Sigmoid colon (tissue), 6 donors: ENCODE measurements at regions not wholly inside any gene's neighbourhood (a gene's known extent, or its start where the extent isn't known, plus 50 kb on each side); places are given as distances from the start of the nearest gene placed in this dataset.

Experiments
- DNase-seq: peaks from one replicate; pipeline ENCODE4 v3.0.0-alpha.2; 2019
- H3K27ac ChIP-seq, 4 donors: fragments of 200-600 bp; sonication (generic); one replicate each; pipeline ENCODE4 v1.5.1; 2016 to 2019; ENCODE audit warnings: mild to moderate bottlenecking in 1 of 4
- H3K27me3 ChIP-seq, 3 donors: fragments of 200-600 bp; sonication (generic); one replicate each; pipeline ENCODE4 v1.5.1; 2019; ENCODE audit warnings: mild to moderate bottlenecking in 1 of 3
- H3K36me3 ChIP-seq, 4 donors: fragments of 200-600 bp; sonication (generic); one replicate each; pipeline ENCODE4 v1.5.1; 2016 to 2019
- H3K4me1 ChIP-seq, 4 donors: fragments of 200-600 bp; sonication (generic); one replicate each; pipeline ENCODE4 v1.5.1; 2017 to 2019
- H3K4me3 ChIP-seq, 4 donors: fragments of 200-600 bp; sonication (generic); one replicate each; pipeline ENCODE4 v1.5.1; 2017 to 2019; ENCODE audit warnings: mild to moderate bottlenecking in 2 of 4, moderate library complexity in 1 of 4
- H3K9me3 ChIP-seq, 4 donors: fragments of 200-600 bp in 3 of 4; sonication (generic) in 3 of 4; one replicate each; pipeline versions ENCODE4 v1.5.1 to v1.6.1; 2013 to 2019
- EP300 ChIP-seq, 4 donors: sonication (generic); formaldehyde crosslinking; IDR thresholded peaks; one replicate each; pipeline ENCODE4 v1.6.1; 2017; ENCODE audit warnings: antibody characterized with exemption in 4 of 4
- POLR2A ChIP-seq, 2 donors: fragments of 450-650 bp; IDR thresholded peaks; one replicate each; pipeline ENCODE4 v1.6.1; 2016; ENCODE audit warnings: antibody characterized with exemption in 2 of 2, mild to moderate bottlenecking in 2 of 2, moderate library complexity in 2 of 2
- POLR2AphosphoS5 ChIP-seq, 4 donors: sonication (generic); formaldehyde crosslinking; IDR thresholded peaks; one replicate each; pipeline ENCODE4 v1.6.1; 2017; ENCODE audit warnings: antibody characterized with exemption in 4 of 4
- WGBS, 2 donors: extraction: QIAGEN DNeasy Blood & Tissue Kit; methylation state at CpG; one replicate each; pipeline ENCODE4 v1.1.7; 2013; 5-methylcytosine and 5-hydroxymethylcytosine counted together
- intact Hi-C: fragments of 100-400 bp; cut with DNase I; formaldehyde crosslinking; loops from one replicate; pipeline ENCODE4 v1.15.1; 2023
- TF ChIP-seq, protein P1 (sequence below), 4 experiments: fragments of 450-650 bp in 3 of 4; fragments of 200-600 bp in 1 of 4; IDR thresholded peaks; one replicate each; pipeline ENCODE4 v1.5.1; 2016 to 2019; ENCODE audit warnings: antibody characterized with exemption in 4 of 4, mild to moderate bottlenecking in 3 of 4, moderate library complexity in 2 of 4
- donor health status: healthy with polysubstance abuse.
- donor health status: healthy.

- Histone ChIP-seq H3K27ac (peak overlapping the region in 1 of 4 donors; percentile 19), H3K36me3 (no peaks in the 10 kb centered on the region), H3K4me1 (peaks cover 0 to 12% (median 0%) of the 10 kb centered on the region in 4 donors), H3K9me3 (no peaks in the 10 kb centered on the region), H3K4me3 (no peak overlapping the region), H3K27me3 (no peaks in the 10 kb centered on the region)
- DNase-seq = no peak
- WGBS, 2 donors = 64 to 71% methylated on average over 1 of the region's 1 CpG
- intact Hi-C loops = no loop called here
- TF ChIP-seq POLR2A (IDR thresholded peaks at IDR 0.05) (no peak), EP300 (IDR thresholded peaks at IDR 0.05) (no peak), POLR2AphosphoS5 (IDR thresholded peaks at IDR 0.05) (no peak)
- TF ChIP-seq, protein P1, sequence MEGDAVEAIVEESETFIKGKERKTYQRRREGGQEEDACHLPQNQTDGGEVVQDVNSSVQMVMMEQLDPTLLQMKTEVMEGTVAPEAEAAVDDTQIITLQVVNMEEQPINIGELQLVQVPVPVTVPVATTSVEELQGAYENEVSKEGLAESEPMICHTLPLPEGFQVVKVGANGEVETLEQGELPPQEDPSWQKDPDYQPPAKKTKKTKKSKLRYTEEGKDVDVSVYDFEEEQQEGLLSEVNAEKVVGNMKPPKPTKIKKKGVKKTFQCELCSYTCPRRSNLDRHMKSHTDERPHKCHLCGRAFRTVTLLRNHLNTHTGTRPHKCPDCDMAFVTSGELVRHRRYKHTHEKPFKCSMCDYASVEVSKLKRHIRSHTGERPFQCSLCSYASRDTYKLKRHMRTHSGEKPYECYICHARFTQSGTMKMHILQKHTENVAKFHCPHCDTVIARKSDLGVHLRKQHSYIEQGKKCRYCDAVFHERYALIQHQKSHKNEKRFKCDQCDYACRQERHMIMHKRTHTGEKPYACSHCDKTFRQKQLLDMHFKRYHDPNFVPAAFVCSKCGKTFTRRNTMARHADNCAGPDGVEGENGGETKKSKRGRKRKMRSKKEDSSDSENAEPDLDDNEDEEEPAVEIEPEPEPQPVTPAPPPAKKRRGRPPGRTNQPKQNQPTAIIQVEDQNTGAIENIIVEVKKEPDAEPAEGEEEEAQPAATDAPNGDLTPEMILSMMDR (IDR thresholded peaks at IDR 0.05) = no peak
Measured at GRCh38 chr9:89984214-89984613, 379.4 kb downstream of the GADD45G start.

DNA sequence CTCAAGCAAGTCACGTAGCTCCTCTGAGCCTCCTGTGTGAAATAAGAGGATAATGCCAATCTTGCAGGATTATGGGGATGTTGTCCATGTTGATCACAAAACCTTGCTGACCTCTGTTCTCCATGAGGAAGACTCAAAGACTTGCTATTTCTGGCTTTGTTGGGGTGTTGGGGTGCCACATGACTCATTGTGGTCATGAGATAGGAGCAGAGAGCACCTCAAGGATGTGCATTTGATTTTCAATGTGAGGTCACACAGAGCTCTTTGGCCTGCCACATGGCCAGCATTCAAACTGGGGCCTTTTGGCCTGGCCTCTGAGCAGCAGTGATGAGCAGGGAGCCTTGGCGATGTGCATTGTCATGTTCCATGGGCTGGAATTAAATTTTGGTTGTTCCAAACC is 380.3 kb downstream of the GADD45G start:
- no peaks in the 10 kb centered on the region for H3K9me3 ChIP-seq
- 92 to 96% methylated on average over 2 of the region's 2 CpGs for WGBS, 2 donors
- TF ChIP-seq POLR2A (IDR thresholded peaks at IDR 0.05) = no peak
- no peak for TF ChIP-seq POLR2AphosphoS5 (IDR thresholded peaks at IDR 0.05)
- no peak for TF ChIP-seq EP300 (IDR thresholded peaks at IDR 0.05)
- TF ChIP-seq, protein P1 (IDR thresholded peaks at IDR 0.05) = no peak
- no peak overlapping the region for H3K27ac ChIP-seq
- peaks cover 0 to 12% (median 0%) of the 10 kb centered on the region in 4 donors for H3K4me1 ChIP-seq
- no peak overlapping the region for H3K4me3 ChIP-seq
- no peak for DNase-seq
- H3K36me3 ChIP-seq = no peaks in the 10 kb centered on the region
- intact Hi-C loops = no loop called here
- H3K27me3 ChIP-seq = no peaks in the 10 kb centered on the region

DNA sequence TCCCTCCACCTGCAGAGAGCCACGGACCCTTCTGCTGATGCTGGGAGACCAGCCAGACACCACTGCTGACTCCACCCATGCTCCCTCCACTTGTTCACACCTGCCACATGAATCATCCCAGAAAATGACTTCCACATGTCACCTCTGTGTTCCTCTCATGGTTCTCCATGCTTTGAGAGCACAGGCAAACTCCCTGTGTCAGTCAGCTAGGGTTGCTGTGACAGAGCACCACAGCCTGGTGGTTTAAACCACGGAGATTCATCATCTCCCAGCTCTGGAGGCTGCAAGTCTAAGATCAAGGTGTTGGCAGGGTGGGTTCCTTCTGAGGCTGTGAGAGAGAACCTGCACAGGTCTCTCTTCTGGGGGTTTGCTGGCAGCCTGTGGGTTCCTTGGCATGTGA is 381.4 kb downstream of the GADD45G start:
- Histone ChIP-seq H3K36me3 (no peaks in the 10 kb centered on the region), H3K27ac (no peak overlapping the region), H3K27me3 (no peaks in the 10 kb centered on the region), H3K4me1 (peaks cover 0 to 12% (median 0%) of the 10 kb centered on the region in 4 donors), H3K9me3 (no peaks in the 10 kb centered on the region), H3K4me3 (no peak overlapping the region)
- TF ChIP-seq POLR2AphosphoS5 (IDR thresholded peaks at IDR 0.05) = no peak
- TF ChIP-seq, protein P1 (IDR thresholded peaks at IDR 0.05) = no peak
- TF ChIP-seq POLR2A (IDR thresholded peaks at IDR 0.05) = no peak
- no peak for TF ChIP-seq EP300 (IDR thresholded peaks at IDR 0.05)
- intact Hi-C loops = no loop called here
- DNase-seq = no peak
- WGBS, 2 donors = 83 to 89% methylated on average over 2 of the region's 2 CpGs

- no peaks in the 10 kb centered on the region for H3K9me3 ChIP-seq
- intact Hi-C loops = no loop called here
- no peak for DNase-seq
- H3K27me3 ChIP-seq = no peaks in the 10 kb centered on the region
- peaks cover 0 to 12% (median 2%) of the 10 kb centered on the region in 4 donors for H3K4me1 ChIP-seq
- H3K27ac ChIP-seq = no peak overlapping the region
- no peaks in the 10 kb centered on the region for H3K36me3 ChIP-seq
- TF ChIP-seq EP300 (IDR thresholded peaks at IDR 0.05) = no peak
- TF ChIP-seq POLR2AphosphoS5 (IDR thresholded peaks at IDR 0.05) = no peak
- no peak for TF ChIP-seq POLR2A (IDR thresholded peaks at IDR 0.05)
- TF ChIP-seq, protein P1 (IDR thresholded peaks at IDR 0.05) = no peak
- H3K4me3 ChIP-seq = no peak overlapping the region
- 76 to 93% methylated on average over 1 of the region's 1 CpG for WGBS, 2 donors
Measured at GRCh38 chr9:89988458-89988857, 383.6 kb downstream of the GADD45G start.

DNA sequence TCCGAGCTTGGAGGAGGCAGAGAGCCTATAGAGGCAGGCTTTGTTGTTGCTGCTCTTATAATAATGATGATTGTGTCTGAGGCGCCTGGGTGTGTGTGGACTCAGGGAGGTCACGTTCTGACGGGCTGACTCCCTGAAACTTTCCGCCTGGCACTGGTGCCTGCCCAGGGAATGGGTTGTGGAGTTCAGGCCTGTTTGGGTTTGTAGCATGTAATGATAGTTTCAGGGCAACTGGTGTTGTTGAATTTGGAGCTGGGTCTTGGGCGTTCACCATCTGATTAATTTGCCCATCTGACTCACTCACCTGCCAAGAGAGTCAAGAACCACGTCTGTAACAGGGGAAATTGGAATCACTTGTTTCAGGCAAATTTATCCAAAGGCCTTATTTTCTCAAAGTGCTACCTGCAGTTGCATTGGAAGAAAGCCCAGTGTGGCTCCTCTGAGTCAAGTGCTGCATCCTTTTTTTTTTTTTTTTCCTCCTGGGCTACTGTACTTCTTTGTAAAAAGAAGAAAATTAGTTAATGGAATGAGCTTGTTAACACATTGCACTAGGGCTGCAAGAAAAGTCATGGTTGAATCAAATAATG is 386.5 kb downstream of the GADD45G start:
- intact Hi-C loops = no loop called here
- Histone ChIP-seq H3K4me1 (peaks cover 0 to 26% (median 15%) of the 10 kb centered on the region in 4 donors), H3K27ac (no peak overlapping the region), H3K4me3 (no peak overlapping the region), H3K9me3 (no peaks in the 10 kb centered on the region), H3K36me3 (no peaks in the 10 kb centered on the region), H3K27me3 (no peaks in the 10 kb centered on the region)
- no peak for DNase-seq
- TF ChIP-seq, protein P1 (IDR thresholded peaks at IDR 0.05) = no peak
- no peak for TF ChIP-seq POLR2AphosphoS5 (IDR thresholded peaks at IDR 0.05)
- no peak for TF ChIP-seq POLR2A (IDR thresholded peaks at IDR 0.05)
- no peak for TF ChIP-seq EP300 (IDR thresholded peaks at IDR 0.05)
- WGBS, 2 donors = 86 to 93% methylated on average over 7 of the region's 7 CpGs
